ENCODE measurements at regions not wholly inside any gene's neighbourhood (a gene's known extent, or its start where the extent isn't known, plus 50 kb on each side); places are given as distances from the start of the nearest gene placed in this dataset.
"Not testable (repeated sequence)": the region's sequence is repeated elsewhere in the genome, so short reads cannot be mapped to it uniquely, and the experiment has no call there.

DNA sequence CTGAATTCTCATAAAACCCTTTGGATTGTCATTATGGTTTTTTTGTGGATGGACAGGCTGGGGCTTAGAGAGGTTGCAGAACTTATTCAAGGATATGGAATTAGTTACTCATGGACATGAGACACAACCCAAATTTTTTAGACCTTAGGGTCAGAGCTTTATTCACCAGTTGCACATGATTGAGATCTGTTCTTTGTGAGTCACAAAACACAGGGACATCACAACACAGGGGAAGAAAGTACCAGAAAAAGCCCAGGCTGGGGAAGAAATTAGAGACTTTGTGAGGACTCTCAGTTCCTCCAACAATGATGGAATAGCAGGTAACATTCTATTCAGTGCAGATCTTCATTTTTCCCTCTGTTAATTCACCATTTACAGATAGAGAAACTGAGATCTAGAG is 602.4 kb upstream of the CPEB2 start:
- DNase-seq, result no peak

GRCh38 chr4:14400307-14400706 is 602.0 kb upstream of the CPEB2 start:
- no peak for DNase-seq

DNA sequence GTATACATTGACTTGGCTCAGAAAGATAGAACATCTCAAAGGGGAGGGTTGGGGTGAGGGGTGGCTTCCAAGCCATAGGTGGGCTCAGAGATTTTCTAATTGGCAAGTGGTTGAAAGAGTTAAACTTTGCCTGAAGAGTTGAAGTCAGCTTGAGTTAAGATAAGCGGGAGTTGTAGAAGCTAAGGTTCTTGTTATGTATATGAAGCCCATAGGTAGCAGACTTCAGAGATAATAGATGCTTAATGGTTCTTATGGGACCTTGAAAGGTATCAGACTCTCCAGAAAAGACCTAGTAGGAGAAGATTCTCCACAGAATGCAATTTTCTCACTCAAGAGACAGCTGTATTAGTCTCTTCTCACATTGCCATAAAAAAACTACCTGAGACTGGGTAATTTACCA is 599.1 kb upstream of the CPEB2 start:
- DNase-seq, result no peak

- DNase-seq, result no peak
Measured at GRCh38 chr4:14404730-14405129, 597.6 kb upstream of the CPEB2 start.

DNA sequence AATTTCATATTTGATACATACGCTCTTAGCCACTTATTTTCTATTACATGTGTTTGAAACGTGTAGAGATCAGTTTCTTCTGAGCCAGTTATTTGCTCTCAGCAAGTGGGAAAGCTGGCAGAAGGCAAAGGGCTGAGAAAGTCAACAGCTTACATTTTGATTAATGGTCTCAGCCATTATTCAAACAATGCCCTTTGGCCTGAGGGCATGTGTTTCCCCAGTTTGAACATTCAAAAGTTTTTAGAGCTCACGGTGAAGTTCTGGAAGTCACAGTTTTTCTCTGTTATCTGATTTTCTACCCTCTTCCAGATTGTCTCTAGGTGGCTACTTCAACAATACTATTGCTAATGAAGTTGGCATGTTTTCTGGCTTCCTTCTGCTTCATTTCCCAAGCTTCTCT is 591.8 kb upstream of the CPEB2 start:
- no peak for DNase-seq

DNA sequence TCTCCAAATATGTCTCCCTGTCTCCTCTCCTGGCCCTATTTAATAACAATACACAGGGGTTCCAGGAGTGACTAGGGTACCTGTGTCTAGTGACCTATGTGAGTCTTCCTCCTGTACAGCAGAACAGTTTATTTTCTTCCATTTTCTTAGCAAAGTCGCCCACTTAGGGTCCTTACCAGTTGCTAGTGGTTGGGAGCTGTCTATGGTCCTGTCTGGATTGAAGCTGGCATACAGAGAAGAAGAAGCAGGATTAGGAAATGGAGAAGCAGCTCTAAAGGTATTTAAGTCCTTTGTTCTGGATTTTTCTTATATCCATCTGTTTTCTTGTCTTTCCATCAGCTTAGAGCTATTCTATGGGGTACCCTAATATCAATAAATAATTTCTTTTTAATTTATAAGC is 587.1 kb upstream of the CPEB2 start:
- DNase-seq, result no peak

DNA sequence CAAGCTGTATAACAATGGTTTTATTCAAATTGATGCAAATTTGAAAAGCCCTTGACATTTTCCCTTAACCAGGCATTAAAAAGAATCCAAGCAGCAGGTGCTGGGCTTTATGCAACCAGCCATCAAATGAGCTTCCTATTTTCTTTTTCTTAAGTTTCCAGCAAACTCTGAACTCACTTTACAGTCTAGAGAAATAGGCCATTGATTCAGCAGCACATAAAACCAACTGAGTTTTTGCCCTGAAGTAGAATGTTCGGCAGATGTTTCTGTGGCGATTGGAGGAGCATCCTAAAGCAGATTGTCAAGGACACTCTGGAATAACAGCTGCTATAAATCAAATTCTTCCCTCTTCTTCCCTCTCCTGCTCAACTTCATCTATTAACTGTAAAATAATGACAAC is 582.8 kb upstream of the CPEB2 start:
- no peak for DNase-seq

- not testable (repeated sequence) for DNase-seq
Measured at GRCh38 chr4:14426297-14426696, 576.0 kb upstream of the CPEB2 start.

DNA sequence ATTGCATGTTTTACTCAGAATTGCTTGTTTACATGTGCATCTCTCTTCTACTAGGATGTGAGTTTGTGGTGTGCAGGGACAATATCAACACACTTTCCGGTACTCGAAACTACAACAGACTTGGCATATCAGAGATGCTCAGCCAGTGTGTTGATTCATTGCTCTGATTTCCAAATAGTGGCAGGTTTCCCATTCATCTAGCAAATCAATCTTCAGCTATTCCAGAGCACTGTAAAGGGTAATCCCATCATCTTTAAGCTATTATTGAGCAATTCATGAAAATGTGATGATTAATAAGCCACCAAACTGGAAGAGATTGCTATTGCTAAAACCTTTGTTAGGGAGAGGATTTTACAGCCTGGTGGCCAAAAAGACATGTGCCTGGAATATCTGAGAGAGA is 574.2 kb upstream of the CPEB2 start:
- DNase-seq, result no peak

- DNase-seq, result no peak
Measured at GRCh38 chr4:14431155-14432134, 570.8 kb upstream of the CPEB2 start.

- DNase-seq, result no peak
Measured at GRCh38 chr4:14434483-14434882, 567.8 kb upstream of the CPEB2 start.

DNA sequence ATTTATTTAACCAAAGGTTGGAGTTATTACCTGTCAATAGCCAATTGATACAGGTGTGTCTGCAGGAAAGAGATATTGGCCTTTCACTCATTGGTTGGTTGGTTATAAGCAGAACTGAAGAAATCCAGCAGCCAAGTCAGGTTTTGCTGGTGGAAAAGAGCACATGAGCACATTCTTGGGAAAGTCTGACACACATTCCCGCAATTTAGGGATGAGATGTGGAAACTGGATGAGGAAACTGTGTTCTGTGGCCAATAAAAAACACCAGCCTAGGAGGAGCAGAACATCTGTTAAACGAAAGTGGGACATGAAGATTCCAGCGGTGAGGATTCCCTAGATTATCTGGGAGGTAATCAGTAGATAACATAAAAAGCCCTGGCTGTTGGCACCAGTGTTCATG is 567.4 kb upstream of the CPEB2 start:
- DNase-seq, result no peak

DNA sequence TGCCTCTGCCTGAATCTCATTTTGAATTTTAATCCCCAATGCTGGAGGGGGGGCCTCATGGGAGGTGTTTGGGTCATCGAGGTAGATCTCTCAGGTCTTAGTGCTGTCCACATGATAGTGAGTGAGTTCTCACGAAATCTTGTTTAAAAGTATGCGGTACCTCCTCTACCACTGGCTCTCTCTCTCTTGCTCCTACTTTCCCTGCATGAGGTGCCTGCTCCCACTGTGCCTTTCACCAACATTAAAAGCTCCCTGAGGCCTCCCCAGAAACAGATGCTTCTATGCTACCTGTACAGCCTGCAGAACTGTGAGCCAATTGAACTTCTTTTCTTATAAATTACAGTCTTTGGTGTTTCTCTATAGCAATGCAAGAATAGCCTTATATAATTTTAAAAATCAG is 560.7 kb upstream of the CPEB2 start:
- DNase-seq, result no peak

DNA sequence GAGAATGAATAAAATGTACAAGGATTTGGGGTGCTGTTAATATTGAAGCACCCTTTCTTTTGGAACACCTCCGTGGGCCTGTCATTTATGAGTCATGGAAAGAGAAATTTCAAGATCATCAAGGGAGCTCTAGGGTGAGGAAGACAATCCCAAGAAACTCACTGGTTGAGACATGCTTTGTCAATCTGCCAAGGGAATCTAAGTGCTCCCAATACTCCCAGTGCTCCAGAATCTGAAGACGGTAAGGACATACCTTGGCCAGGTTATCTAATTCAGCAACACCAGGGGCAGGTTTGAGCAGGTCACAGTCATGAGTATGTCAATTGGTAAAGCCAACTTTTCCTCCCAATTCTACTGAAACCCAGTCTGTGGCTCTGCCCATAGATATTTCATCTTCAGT is 556.4 kb upstream of the CPEB2 start:
- DNase-seq, result no peak

GRCh38 chr4:14446311-14446710 is 556.0 kb upstream of the CPEB2 start:
- DNase-seq, result no peak

DNA sequence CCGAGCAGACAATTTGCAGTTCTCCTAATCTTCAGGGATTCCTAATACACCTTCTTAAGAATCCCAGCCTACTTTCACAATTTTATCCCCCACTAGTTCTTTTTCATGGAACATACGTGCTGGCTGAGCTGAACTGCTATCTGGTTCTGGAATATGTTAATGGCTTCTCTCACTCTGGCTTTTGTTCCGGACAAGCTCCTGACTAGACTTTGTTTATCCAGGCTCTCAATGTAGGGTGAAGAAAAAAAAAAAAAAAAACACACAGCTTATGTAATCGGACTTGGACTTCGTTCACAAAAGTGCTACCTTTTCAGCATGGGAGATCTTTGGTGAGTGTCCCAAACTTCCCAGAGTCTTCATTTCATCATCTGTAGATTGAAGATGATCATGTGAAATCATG is 555.4 kb upstream of the CPEB2 start:
- no peak for DNase-seq

GRCh38 chr4:14449308-14449707 is 553.0 kb upstream of the CPEB2 start:
- DNase-seq, result no peak

GRCh38 chr4:14452001-14452400 is 550.3 kb upstream of the CPEB2 start:
- no peak for DNase-seq

DNA sequence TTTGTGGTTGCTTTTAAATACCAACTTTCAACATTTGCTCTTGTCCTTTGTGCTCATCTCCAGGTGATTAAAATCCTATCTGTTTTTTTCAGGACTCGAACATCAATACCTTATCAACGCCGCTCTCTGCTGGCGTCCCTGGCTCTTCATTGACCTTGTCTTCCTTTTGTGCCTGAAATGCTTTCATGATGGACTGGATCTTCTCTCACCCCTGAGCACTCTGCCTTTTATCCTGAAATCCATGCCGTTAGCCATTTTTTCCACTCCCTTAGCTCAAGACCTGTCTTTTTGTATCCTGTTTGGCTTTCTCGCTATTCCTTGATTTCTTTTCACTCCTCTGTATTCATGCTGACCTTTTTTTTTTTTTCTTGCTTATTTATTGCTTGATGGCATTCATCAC is 549.5 kb upstream of the CPEB2 start:
- no peak for DNase-seq

GRCh38 chr4:14458463-14458862 is 543.8 kb upstream of the CPEB2 start:
- DNase-seq, result no peak

- no peak for DNase-seq
Measured at GRCh38 chr4:14465057-14465456, 537.2 kb upstream of the CPEB2 start.

- no peak for DNase-seq
Measured at GRCh38 chr4:14465507-14465906, 536.8 kb upstream of the CPEB2 start.

- DNase-seq, result no peak
Measured at GRCh38 chr4:14478504-14478903, 523.8 kb upstream of the CPEB2 start.

DNA sequence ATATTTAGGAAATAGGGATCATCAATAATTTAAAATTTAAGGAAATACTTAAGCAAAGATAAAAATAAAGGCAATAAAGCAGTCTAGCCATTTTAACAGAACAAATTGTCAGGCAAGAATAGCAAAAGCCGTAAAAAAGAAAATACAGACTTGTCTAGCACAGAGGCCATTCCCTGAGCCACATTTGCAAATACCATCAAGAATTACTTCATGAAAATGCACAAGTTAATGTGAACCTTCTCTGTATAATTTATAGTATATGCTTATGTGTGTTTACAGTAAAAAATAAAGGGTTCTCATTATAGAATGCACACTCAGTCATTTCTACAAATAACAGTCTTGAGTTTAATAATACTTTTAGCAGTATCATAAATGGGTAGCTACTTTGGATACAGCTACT is 505.9 kb upstream of the CPEB2 start:
- no peak for DNase-seq

- DNase-seq, result no peak
Measured at GRCh38 chr4:14496969-14497368, 505.3 kb upstream of the CPEB2 start.

All from SW 1271 (cell line).